Endodermal cell (in vitro differentiated cells): ENCODE measurements at regions not wholly inside any gene's neighbourhood (a gene's known extent, or its start where the extent isn't known, plus 50 kb on each side); places are given as distances from the start of the nearest gene placed in this dataset.
A peak's percentile ranks its signal among the peaks of the same experiment; 100 is the strongest.

Experiments used
- DNase-seq: peaks from one replicate; pipeline ENCODE4 v3.0.0-alpha.2; 2017
- H3K27ac ChIP-seq: 2 replicates; pipeline ENCODE4 v1.5.1; 2013; ENCODE audit warnings: mild to moderate bottlenecking, low read depth, low read length, moderate library complexity
- H3K27me3 ChIP-seq: 2 replicates; pipeline ENCODE4 v1.6.1; 2013; ENCODE audit warnings: mild to moderate bottlenecking, low read length, moderate library complexity; ENCODE audit not compliant: insufficient read depth, control insufficient read depth, poor library complexity, severe bottlenecking
- H3K36me3 ChIP-seq: 2 replicates; pipeline ENCODE4 v1.7.0; 2013; ENCODE audit warnings: mild to moderate bottlenecking, low read length, moderate library complexity; ENCODE audit not compliant: control insufficient read depth, insufficient read depth
- H3K4me1 ChIP-seq: one replicate; pipeline ENCODE4 v1.7.0; 2013; ENCODE audit warnings: low read length; ENCODE audit not compliant: control insufficient read depth, insufficient read depth
- H3K4me3 ChIP-seq: 2 replicates; pipeline ENCODE4 v1.5.1; 2013; ENCODE audit warnings: mild to moderate bottlenecking, low read length, moderate library complexity
- H3K9ac ChIP-seq: 2 replicates; pipeline ENCODE4 v1.6.1; 2013; ENCODE audit warnings: mild to moderate bottlenecking, low read length, moderate library complexity; ENCODE audit not compliant: poor library complexity, severe bottlenecking; ENCODE audit errors: extremely low read depth
- H3K9me3 ChIP-seq: 2 replicates; pipeline ENCODE4 v1.6.1; 2013; ENCODE audit warnings: mild to moderate bottlenecking, low read length, moderate library complexity; ENCODE audit not compliant: control insufficient read depth
- H3K27ac Mint-ChIP-seq: 2 replicates; pipeline ENCODE4 v1.8.0; 2020; ENCODE audit warnings: mixed read lengths
- H3K27me3 Mint-ChIP-seq: 2 replicates; pipeline ENCODE4 v1.8.0; 2021; ENCODE audit warnings: mild to moderate bottlenecking, mixed read lengths; ENCODE audit not compliant: insufficient read depth
- H3K36me3 Mint-ChIP-seq: 2 replicates; pipeline ENCODE4 v1.8.0; 2020; ENCODE audit warnings: low read depth, mixed read lengths
- H3K4me1 Mint-ChIP-seq: 2 replicates; pipeline ENCODE4 v1.8.0; 2020; ENCODE audit warnings: mixed read lengths
- H3K4me3 Mint-ChIP-seq: 2 replicates; pipeline ENCODE4 v1.8.0; 2020; ENCODE audit warnings: mild to moderate bottlenecking, moderate library complexity, mixed read lengths
- H3K9me3 Mint-ChIP-seq: 2 replicates; pipeline ENCODE4 v1.8.0; 2020; ENCODE audit warnings: mild to moderate bottlenecking, mixed read lengths
- CTCF ChIP-seq: fragments of 200-600 bp; sonication (generic); conservative IDR thresholded peaks from 2 replicates; pipeline ENCODE4 v1.5.0; 2021; ENCODE audit warnings: antibody characterized with exemption, mild to moderate bottlenecking
- WGBS, 2 experiments: methylation state at CpG; one replicate each; pipeline versions ENCODE4 v1.1.5 to v1.1.7; 2013; ENCODE audit warnings: missing lambda C conversion rate in 2 of 2, mixed read lengths in 1 of 2; ENCODE audit not compliant: insufficient coverage in 1 of 2, insufficient read length in 1 of 2; 5-methylcytosine and 5-hydroxymethylcytosine counted together

GRCh38 chr4:137623013-137623412, 90.7 kb upstream of the PCDH18 start:
- no peaks in the 10 kb centered on the region for H3K9me3 ChIP-seq
- Mint-ChIP-seq H3K27me3 (no peaks in the 10 kb centered on the region), H3K9me3 (no peaks in the 10 kb centered on the region), H3K36me3 (no peaks in the 10 kb centered on the region), H3K4me3 (no peak overlapping the region), H3K27ac (no peak overlapping the region), H3K4me1 (no peaks in the 10 kb centered on the region)
- no peaks in the 10 kb centered on the region for H3K36me3 ChIP-seq
- no peak overlapping the region for H3K4me3 ChIP-seq
- H3K27ac ChIP-seq: peak overlapping the region; percentile 94
- H3K27me3 ChIP-seq: no peaks in the 10 kb centered on the region
- H3K9ac ChIP-seq: no peak overlapping the region
- 74% methylated on average over 2 of the region's 2 CpGs; no CpG with 5 or more reads in 1 of the 2 experiments for WGBS, 2 experiments
- H3K4me1 ChIP-seq: no peaks in the 10 kb centered on the region
- no peak for DNase-seq
- no peak for TF ChIP-seq CTCF

DNA sequence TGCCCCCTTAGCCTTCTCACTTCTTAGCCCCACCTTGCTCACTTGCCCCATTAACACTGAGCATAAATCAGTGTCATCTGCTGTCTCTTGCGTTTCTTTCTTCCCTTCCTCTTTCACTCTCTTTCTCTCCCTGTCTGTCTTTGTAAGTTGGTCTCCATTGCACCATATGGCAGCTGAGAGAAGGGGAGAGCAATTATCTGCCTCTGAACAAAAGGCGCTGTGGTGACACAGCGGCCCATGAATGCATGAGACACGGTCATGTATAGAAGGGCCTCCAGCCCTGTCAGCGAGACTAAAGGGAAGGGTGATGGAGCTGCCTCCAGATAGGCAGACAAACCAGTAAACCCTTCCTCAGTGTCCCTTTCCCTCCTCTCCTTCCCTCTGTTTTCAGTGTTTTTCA, 88.8 kb upstream of the PCDH18 start:
- H3K36me3 ChIP-seq: no peaks in the 10 kb centered on the region
- H3K4me3 ChIP-seq: no peak overlapping the region
- no peaks in the 10 kb centered on the region for H3K27me3 ChIP-seq
- no peaks in the 10 kb centered on the region for H3K27me3 Mint-ChIP-seq
- 78 to 81% methylated on average over 5 of the region's 5 CpGs for WGBS, 2 experiments
- H3K9me3 ChIP-seq: no peaks in the 10 kb centered on the region
- no peak overlapping the region for H3K27ac Mint-ChIP-seq
- no peaks in the 10 kb centered on the region for H3K9me3 Mint-ChIP-seq
- no peak for TF ChIP-seq CTCF
- no peaks in the 10 kb centered on the region for H3K36me3 Mint-ChIP-seq
- H3K27ac ChIP-seq: peak overlapping the region; percentile 96
- DNase-seq: no peak
- H3K4me1 Mint-ChIP-seq: no peaks in the 10 kb centered on the region
- no peak overlapping the region for H3K4me3 Mint-ChIP-seq
- H3K4me1 ChIP-seq: no peaks in the 10 kb centered on the region
- no peak overlapping the region for H3K9ac ChIP-seq

GRCh38 chr4:137614491-137614890, 82.2 kb upstream of the PCDH18 start:
- no peak overlapping the region for H3K4me3 Mint-ChIP-seq
- H3K9me3 ChIP-seq: no peaks in the 10 kb centered on the region
- TF ChIP-seq CTCF: no peak
- WGBS, 2 experiments: 91 to 100% methylated on average over 1 of the region's 1 CpG
- H3K9ac ChIP-seq: no peak overlapping the region
- no peaks in the 10 kb centered on the region for H3K9me3 Mint-ChIP-seq
- no peak overlapping the region for H3K4me3 ChIP-seq
- no peak overlapping the region for H3K27ac ChIP-seq
- no peaks in the 10 kb centered on the region for H3K4me1 Mint-ChIP-seq
- no peaks in the 10 kb centered on the region for H3K27me3 ChIP-seq
- no peaks in the 10 kb centered on the region for H3K36me3 Mint-ChIP-seq
- no peak for DNase-seq
- H3K27me3 Mint-ChIP-seq: no peaks in the 10 kb centered on the region
- no peaks in the 10 kb centered on the region for H3K4me1 ChIP-seq
- H3K27ac Mint-ChIP-seq: no peak overlapping the region
- H3K36me3 ChIP-seq: no peaks in the 10 kb centered on the region
